HEK293 (cell line): ENCODE measurements at regions not wholly inside any gene's neighbourhood (a gene's known extent, or its start where the extent isn't known, plus 50 kb on each side); places are given as distances from the start of the nearest gene placed in this dataset.

Source experiments
- ATF2 ChIP-seq: fragments of 450-650 bp; formaldehyde crosslinking; IDR thresholded peaks from 2 replicates; pipeline ENCODE4 v1.5.1; 2016; ENCODE audit warnings: missing biosample characterization, missing genetic modification characterization, low read depth
- CTCF ChIP-seq: fragments of 450-650 bp; formaldehyde crosslinking; IDR thresholded peaks from 2 replicates; pipeline ENCODE4 v1.5.1; 2016; ENCODE audit warnings: missing biosample characterization, missing genetic modification characterization
- KLF10 ChIP-seq: fragments of 450-650 bp; IDR thresholded peaks from 2 replicates; pipeline ENCODE4 v1.5.1; 2018; ENCODE audit warnings: missing biosample characterization, mild to moderate bottlenecking, missing genetic modification characterization
- KLF16 ChIP-seq: fragments of 450-650 bp; formaldehyde crosslinking; IDR thresholded peaks from 2 replicates; pipeline ENCODE4 v1.5.1; 2017; ENCODE audit warnings: missing biosample characterization, missing genetic modification characterization
- PRDM10 ChIP-seq: fragments of 450-650 bp; formaldehyde crosslinking; IDR thresholded peaks from 2 replicates; pipeline ENCODE4 v1.5.1; 2016; ENCODE audit warnings: missing biosample characterization, missing genetic modification characterization
- REST ChIP-seq: fragments of 450-650 bp; formaldehyde crosslinking; IDR thresholded peaks from 2 replicates; pipeline ENCODE4 v1.5.1; 2016; ENCODE audit warnings: missing biosample characterization, missing genetic modification characterization
- TSHZ1 ChIP-seq: fragments of 450-650 bp; formaldehyde crosslinking; IDR thresholded peaks from 2 replicates; pipeline ENCODE4 v1.5.1; 2016; ENCODE audit warnings: missing biosample characterization, missing genetic modification characterization, borderline replicate concordance
- YY1 ChIP-seq: fragments of 450-650 bp; formaldehyde crosslinking; IDR thresholded peaks from 2 replicates; pipeline ENCODE4 v1.5.1; 2018; ENCODE audit warnings: missing biosample characterization, missing genetic modification characterization

- TF ChIP-seq ATF2 (tag by site-specific recombination) (no peak), REST (tag by site-specific recombination) (no peak), KLF16 (tag by site-specific recombination) (no peak), CTCF (tag by site-specific recombination) (no peak), TSHZ1 (tag by site-specific recombination) (no peak), PRDM10 (tag by site-specific recombination) (no peak), YY1 (tag by site-specific recombination) (no peak), KLF10 (no peak)
These were observed 367.9 kb downstream of the ZIC4 start for GRCh38 chr3:147038481-147038880.
